Tibial nerve (tissue), 4 donors: ENCODE measurements at regions not wholly inside any gene's neighbourhood (a gene's known extent, or its start where the extent isn't known, plus 50 kb on each side); places are given as distances from the start of the nearest gene placed in this dataset.

Source experiments
- DNase-seq, 2 donors: peaks; one replicate each; pipeline ENCODE4 v3.0.0-alpha.2; 2019; ENCODE audit warnings: low spot score in 2 of 2
- H3K27ac ChIP-seq, 4 donors: fragments of 200-600 bp; sonication (generic) in 3 of 4; one replicate each; pipeline ENCODE4 v1.5.1; 2017 to 2019; ENCODE audit warnings: mild to moderate bottlenecking in 1 of 4
- H3K27me3 ChIP-seq, 2 donors: fragments of 200-600 bp; sonication (generic) in 1 of 2; one replicate each; pipeline versions ENCODE4 v1.5.1 to v1.6.0; 2017 to 2019
- H3K36me3 ChIP-seq, 3 donors: fragments of 200-600 bp; sonication (generic); one replicate each; pipeline ENCODE4 v1.5.1; 2018 to 2019
- H3K4me1 ChIP-seq, 4 donors: fragments of 200-600 bp; sonication (generic) in 3 of 4; one replicate each; pipeline ENCODE4 v1.5.1; 2017 to 2019
- H3K4me3 ChIP-seq, 4 donors: fragments of 200-600 bp; sonication (generic) in 3 of 4; one replicate each; pipeline ENCODE4 v1.5.1; 2017 to 2019; ENCODE audit warnings: mild to moderate bottlenecking in 1 of 4, moderate library complexity in 1 of 4
- H3K9me3 ChIP-seq, 4 donors: fragments of 200-600 bp; sonication (generic) in 3 of 4; one replicate each; pipeline ENCODE4 v1.5.1; 2017 to 2019
- CTCF ChIP-seq, 5 experiments: fragments of 200-600 bp in 3 of 5; fragments of 450-650 bp in 2 of 5; sonication (generic) in 3 of 5; IDR thresholded peaks; one replicate each; pipeline ENCODE4 v1.5.1; 2016 to 2019; ENCODE audit warnings: antibody characterized with exemption in 5 of 5, mild to moderate bottlenecking in 3 of 5, moderate library complexity in 2 of 5
- EP300 ChIP-seq, 2 donors: sonication (generic); formaldehyde crosslinking; IDR thresholded peaks; one replicate each; pipeline ENCODE4 v1.6.1; 2017; ENCODE audit warnings: antibody characterized with exemption in 2 of 2, mild to moderate bottlenecking in 1 of 2
- POLR2A ChIP-seq, 2 donors: fragments of 450-650 bp; IDR thresholded peaks; one replicate each; pipeline ENCODE4 v1.6.1; 2017; ENCODE audit warnings: antibody characterized with exemption in 2 of 2, mild to moderate bottlenecking in 2 of 2, moderate library complexity in 2 of 2
- WGBS, 2 donors: methylation state at CpG; one replicate each; pipeline ENCODE4 v1.1.5; 2018; 5-methylcytosine and 5-hydroxymethylcytosine counted together

DNA sequence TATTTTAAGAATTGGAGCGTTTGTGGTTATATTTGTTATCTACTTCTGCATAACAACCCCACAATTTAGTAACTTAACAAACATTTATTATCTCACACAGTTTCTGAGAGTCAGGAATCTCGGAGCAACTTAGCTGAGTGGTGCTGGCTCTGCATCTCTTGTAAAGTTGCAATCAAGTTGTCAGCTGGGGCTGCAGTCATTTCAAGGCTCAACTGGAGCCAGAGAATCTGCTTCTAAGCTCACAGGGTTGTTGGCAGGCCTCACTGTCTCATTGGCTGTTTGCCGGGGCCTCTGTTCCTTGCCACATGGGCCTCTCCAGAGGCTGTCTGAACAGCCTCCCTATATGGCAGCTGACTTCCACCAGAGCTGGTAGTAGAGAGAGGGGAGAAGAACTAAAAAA, 281.2 kb upstream of the GNPDA2 start:
- Histone ChIP-seq H3K4me3 (no peak overlapping the region), H3K9me3 (no peaks in the 10 kb centered on the region), H3K27me3 (no peaks in the 10 kb centered on the region), H3K36me3 (no peaks in the 10 kb centered on the region), H3K4me1 (no peaks in the 10 kb centered on the region), H3K27ac (no peak overlapping the region)
- 73 to 76% methylated on average over 3 of the region's 3 CpGs for WGBS, 2 donors
- DNase-seq: no peak
- TF ChIP-seq CTCF (IDR thresholded peaks at IDR 0.05): no peak
- no peak for TF ChIP-seq POLR2A (IDR thresholded peaks at IDR 0.05)
- no peak for TF ChIP-seq EP300 (IDR thresholded peaks at IDR 0.05)

- H3K27ac ChIP-seq: no peak overlapping the region
- no peaks in the 10 kb centered on the region for H3K4me1 ChIP-seq
- no peaks in the 10 kb centered on the region for H3K36me3 ChIP-seq
- H3K27me3 ChIP-seq: no peaks in the 10 kb centered on the region
- no peak for TF ChIP-seq CTCF (IDR thresholded peaks at IDR 0.05)
- no peak for TF ChIP-seq EP300 (IDR thresholded peaks at IDR 0.05)
- TF ChIP-seq POLR2A (IDR thresholded peaks at IDR 0.05): no peak
- no peak for DNase-seq
- H3K9me3 ChIP-seq: no peaks in the 10 kb centered on the region
- H3K4me3 ChIP-seq: no peak overlapping the region
Observed at GRCh38 chr4:45006078-45006477, 279.7 kb upstream of the GNPDA2 start.

- Histone ChIP-seq H3K9me3 (no peaks in the 10 kb centered on the region), H3K4me3 (no peak overlapping the region)
- 48 to 50% methylated on average over 4 of the region's 4 CpGs for WGBS, 2 donors
Observed at GRCh38 chr4:45004847-45005565, 278.6 kb upstream of the GNPDA2 start.

DNA sequence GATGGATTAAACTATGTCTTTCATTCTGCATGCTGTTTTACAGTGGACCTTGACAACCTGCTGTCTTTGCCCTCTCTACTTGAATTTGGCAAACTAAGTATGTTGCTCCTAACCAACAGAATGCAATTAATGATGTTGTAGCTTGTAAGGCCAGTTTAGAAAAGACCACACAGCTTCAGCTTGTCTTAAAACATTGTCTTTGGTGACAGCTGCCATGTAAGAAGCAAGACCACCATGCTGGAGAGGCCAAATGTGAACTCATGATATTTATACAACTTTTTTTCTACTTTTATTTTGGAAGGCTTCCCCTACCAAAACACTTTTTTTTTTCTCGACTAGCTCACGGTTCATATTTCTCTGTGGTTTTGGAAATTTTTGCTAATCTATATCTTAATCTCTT, 278.0 kb upstream of the GNPDA2 start:
- Histone ChIP-seq H3K27ac (no peak overlapping the region), H3K9me3 (no peaks in the 10 kb centered on the region), H3K36me3 (no peaks in the 10 kb centered on the region), H3K27me3 (no peaks in the 10 kb centered on the region), H3K4me3 (no peak overlapping the region), H3K4me1 (no peaks in the 10 kb centered on the region)
- DNase-seq: no peak
- WGBS, 2 donors: 35 to 52% methylated on average over 2 of the region's 2 CpGs
- TF ChIP-seq CTCF (IDR thresholded peaks at IDR 0.05) (no peak), EP300 (IDR thresholded peaks at IDR 0.05) (no peak), POLR2A (IDR thresholded peaks at IDR 0.05) (no peak)

More at GRCh38 chr4:45004847-45005565, 278.6 kb upstream of the GNPDA2 start:
- no peak for DNase-seq
- no peaks in the 10 kb centered on the region for H3K27me3 ChIP-seq
- no peaks in the 10 kb centered on the region for H3K36me3 ChIP-seq
- TF ChIP-seq EP300 (IDR thresholded peaks at IDR 0.05): no peak
- no peak for TF ChIP-seq CTCF (IDR thresholded peaks at IDR 0.05)
- TF ChIP-seq POLR2A (IDR thresholded peaks at IDR 0.05): no peak
- H3K27ac ChIP-seq: no peak overlapping the region
- no peaks in the 10 kb centered on the region for H3K4me1 ChIP-seq

GRCh38 chr4:44996276-44996845, 270.0 kb upstream of the GNPDA2 start:
- no peak for DNase-seq
- TF ChIP-seq POLR2A (IDR thresholded peaks at IDR 0.05) (no peak), EP300 (IDR thresholded peaks at IDR 0.05) (no peak), CTCF (IDR thresholded peaks at IDR 0.05) (no peak)
- Histone ChIP-seq H3K9me3 (no peaks in the 10 kb centered on the region), H3K27ac (no peak overlapping the region), H3K4me1 (no peaks in the 10 kb centered on the region), H3K36me3 (no peaks in the 10 kb centered on the region), H3K4me3 (no peak overlapping the region), H3K27me3 (no peaks in the 10 kb centered on the region)
- 94% methylated on average over 4 of the region's 4 CpGs for WGBS, 2 donors
